ENCODE measurements at regions not wholly inside any gene's neighbourhood (a gene's known extent, or its start where the extent isn't known, plus 50 kb on each side); places are given as distances from the start of the nearest gene placed in this dataset.
A peak's percentile ranks its signal among the peaks of the same experiment; 100 is the strongest.

DNA sequence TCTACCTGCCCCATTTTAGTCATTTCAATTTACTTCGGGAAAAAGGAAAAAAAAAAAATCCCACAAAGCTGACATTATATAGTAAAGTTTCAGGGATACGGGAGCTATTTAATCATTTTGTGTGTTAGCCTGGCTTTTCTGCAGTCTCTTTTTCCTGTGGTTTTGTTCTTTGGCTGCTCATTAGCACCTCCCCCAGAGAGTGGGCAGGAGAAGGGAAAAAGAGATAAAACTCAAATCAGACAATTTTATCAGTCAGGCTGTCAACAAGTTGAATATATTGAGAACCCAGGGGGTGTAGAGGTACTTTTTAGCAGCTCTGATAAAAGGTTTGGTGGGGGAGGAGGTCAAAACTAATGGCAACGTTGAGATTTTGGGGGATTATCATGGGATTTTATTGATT lies 559.0 kb upstream of the PSMD7 start:
- DNase-seq, result no peak

DNA sequence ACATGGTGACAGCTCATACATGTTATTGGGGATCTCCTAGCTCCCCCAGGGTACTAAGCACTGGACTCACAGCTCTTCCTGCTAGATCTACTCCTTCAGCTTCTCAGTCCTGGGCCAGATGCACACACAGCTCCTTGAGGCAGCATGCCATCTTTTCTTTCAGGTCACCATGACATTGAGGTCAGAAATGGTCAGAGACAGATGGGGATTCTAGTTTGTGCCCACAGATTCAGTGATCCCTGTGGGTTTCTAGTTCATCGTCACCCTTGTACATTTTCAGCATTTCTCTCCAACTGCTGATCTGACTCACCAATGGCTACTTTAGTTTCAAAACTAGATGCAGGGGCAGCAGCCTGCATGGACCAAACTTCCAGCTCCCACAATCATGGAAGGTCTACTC lies 560.7 kb upstream of the PSMD7 start:
- DNase-seq, result no peak

DNA sequence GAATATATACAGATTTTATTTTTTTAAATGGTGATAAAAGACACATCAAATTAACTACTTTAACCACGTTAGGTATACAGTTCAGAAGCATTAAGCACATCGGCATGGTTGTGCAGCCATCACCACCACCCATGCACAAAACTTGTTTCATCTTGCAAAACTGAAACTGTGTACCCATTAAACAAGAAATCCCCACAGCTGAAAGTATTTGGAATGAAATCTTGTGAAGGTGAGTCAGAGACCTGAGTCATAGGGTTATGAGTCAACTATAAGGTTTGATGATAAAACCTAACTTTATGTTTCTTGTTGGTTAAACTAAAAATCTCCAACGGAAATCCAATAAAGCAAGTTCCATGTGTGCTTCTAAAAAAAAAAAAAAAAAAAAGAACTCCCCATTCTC lies 561.6 kb upstream of the PSMD7 start:
- peak; percentile 2 for DNase-seq

DNA sequence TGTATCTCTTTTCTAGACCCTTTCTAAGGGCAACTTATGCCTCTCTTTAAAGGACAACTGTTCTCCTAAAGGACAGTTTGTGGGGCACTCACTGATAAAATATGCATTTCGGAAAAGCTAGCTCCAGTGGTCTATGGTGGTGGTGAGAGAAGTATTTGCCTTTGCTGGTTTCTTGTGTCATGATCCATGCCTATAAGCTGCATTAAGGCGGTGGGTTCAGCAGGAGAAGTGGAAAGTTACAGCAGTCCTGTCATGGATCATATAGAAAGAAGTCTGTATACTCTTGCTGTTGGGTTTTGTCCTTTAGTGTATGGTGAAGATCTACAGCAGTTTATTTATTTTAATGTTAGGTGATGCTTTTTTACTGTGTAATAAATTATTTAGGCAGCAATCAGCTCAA lies 563.9 kb upstream of the PSMD7 start:
- no peak for DNase-seq

DNA sequence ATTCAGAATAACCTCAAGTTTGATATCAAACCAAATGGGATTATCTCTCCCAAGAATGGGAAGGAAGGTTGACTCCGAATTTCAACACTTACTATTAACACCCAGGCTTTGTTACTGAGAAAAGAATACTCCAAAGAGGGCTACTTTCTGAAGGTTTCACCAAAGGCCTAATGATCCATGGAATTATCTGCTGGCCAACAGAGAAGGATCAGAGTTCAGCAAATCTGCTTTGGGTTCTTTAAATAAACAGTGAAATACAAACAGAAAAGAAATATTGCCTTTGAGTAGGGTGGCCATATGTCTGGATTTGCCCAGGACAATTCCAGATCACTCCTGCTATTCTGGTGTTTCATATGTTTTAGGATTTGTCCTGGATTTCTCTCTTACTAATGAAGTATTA lies 564.5 kb upstream of the PSMD7 start:
- no peak for DNase-seq

DNA sequence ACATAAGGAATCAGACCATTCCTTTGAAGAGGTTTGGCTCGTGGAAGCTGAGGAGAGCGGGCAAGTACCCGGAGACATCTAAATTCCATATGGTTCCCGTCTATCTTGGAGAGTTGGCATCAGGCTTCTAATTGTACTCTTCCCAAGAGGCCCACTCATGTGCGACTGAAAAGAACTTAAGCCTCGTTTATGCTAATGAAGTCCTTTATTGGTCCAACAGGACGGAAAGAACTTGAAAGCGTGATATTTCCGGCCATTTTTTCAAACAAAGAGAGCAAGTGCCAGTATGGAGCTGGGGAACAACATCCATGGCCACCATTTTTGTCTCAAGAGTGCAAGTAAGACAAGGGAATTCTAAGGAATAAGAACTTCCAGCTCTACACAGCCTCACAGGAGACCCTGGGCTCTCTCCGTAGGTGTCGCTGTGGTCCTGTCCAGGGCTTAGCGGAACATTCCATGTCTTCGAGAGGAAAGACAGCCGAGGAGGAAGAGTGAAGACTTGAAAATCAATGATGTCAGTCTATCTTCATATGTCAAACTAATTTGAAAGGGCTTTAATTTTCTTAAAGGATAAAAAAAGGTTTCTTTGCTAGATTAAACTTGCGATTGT lies 566.0 kb upstream of the PSMD7 start:
- DNase-seq, result no peak

DNA sequence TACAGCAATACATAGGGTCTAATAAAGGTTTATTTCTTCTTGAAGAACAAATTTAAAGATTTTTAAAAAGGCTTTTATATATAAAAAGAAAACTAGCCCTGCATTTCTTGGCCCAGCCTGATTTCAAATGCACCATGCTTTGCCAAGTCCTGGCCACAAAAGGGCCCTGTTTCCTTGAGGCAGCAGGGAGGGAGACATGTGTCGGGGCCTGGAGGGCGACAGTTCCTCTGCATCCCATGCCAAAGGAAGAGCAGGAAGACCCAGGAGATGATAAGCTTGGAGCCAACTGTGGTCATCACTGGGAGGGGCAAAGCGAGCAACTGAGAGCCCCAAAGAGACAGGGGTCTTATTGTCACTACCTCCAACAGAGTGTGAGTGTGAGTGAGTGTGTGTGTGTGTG lies 571.5 kb upstream of the PSMD7 start:
- no peak for DNase-seq

DNA sequence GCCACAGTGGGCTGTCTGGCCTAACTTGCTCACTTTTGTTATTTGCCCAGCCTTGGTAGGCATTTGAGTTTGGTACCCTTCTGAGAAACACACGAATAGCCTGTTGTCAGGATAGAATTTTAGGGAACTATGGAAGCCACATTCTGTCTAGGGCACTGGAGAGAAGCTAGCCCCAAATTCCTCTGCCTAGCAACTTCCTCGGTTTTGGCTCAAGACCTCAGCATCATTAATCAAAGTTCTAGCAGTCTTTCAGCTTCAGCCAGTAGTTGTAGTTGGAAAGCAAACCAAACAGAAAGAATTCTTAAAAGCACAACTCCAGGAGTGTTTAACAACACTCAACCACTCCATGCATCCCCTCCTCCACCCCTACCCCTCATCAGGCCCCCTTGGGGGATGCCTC lies 572.1 kb upstream of the PSMD7 start:
- DNase-seq, result no peak

DNA sequence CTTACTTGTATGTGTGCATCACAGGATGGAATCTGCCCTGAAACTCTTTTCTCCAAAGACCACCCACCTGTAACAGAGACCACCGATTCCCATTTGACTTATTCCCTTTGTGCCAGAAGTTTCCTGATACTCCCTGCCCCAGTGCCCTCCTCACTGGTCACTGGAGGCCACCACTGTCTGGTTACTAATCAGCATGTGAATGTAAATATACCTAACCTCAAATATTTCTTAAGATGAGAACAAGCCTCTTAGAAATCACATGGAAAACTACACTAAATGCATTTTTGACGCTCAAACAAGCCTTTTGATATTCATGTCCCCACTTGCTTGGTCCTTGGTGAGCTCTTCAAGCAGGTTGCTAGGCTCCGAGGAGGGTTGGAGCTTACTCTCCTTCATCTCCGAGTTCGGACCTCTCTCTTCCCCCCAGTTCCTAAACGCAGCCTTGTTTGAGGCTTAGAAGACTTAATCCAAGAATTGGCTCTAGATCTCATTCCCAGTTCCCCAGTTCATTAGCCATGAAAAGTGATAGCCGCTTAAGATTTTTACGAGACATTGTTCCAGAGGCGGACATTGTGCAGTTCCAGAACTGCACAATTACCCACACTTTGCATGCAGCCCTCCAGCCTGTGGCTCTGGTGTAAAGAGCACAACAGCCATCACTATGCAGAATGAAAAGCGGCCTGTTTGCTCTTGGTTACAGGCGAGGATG lies 579.2 kb upstream of the PSMD7 start:
- DNase-seq, result no peak

DNA sequence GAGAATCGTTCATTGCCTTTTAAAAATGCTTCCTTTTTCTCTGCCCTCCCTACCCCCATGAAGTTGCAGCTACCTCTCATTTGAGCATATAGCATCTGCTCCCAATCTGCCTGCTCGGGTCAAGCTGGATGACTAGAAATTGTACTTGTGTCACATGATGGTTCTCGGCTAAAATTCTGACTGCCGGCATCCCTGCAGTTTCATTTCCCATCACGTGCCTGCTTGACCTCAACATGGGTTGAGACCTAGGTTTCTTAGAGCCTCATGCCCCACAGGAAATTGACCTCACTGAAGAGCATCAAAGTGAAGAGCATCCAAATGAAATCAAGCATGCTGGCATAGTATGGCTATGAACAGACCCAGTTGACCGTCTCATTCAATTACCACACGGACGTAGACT lies 581.6 kb upstream of the PSMD7 start:
- DNase-seq, result no peak

DNA sequence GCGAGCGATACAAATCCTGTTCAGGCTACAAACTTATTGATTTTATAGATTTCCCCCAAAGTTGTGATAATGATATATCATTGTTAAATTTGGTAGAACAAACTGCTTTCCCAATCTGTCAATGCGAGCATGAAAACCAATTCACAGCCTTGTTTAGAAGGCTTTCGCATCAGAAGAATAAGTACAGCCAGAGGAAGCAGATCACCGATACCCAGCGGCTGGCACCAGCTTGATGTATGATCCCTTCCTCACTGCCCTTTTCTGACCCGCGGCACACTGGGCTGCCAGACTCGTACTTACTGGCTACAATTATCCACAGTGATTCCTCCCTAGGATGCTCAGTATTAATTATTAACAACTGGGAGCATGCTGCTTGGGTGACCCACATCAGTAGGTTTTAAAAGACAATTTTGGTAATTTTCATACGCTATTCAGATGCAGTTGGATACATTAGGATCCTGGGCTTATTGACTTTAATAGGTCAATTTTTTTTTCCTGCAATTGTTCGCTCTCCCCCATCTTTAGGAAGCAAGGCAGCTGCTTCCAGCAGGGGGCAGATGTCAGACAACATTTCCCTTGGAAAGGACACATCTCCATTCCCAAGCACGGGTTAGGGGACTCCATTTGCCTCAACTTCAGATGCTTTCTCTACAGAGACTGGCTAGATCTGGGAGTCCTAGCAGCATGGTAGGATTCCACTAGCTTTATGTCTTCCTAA lies 582.7 kb upstream of the PSMD7 start:
- DNase-seq, result no peak

DNA sequence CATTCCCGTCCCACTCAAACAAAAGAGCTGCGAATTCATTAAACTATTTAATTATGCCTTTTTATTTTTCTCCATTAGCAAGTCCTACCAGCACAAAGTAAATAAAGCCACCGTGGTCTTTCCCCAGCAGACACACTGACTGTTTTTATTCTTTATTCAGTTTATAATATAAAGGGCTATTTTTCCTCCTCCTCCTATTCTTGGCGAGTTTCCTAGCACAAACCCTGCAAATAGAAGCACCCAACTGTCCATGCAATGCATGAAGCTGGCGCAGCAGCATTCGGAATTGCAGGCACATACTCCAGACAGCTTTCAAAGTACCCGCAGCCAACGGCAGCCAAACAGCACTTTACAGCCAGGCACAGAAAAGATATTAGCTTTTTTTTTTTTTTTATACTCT lies 583.4 kb upstream of the PSMD7 start:
- DNase-seq, result no peak

DNA sequence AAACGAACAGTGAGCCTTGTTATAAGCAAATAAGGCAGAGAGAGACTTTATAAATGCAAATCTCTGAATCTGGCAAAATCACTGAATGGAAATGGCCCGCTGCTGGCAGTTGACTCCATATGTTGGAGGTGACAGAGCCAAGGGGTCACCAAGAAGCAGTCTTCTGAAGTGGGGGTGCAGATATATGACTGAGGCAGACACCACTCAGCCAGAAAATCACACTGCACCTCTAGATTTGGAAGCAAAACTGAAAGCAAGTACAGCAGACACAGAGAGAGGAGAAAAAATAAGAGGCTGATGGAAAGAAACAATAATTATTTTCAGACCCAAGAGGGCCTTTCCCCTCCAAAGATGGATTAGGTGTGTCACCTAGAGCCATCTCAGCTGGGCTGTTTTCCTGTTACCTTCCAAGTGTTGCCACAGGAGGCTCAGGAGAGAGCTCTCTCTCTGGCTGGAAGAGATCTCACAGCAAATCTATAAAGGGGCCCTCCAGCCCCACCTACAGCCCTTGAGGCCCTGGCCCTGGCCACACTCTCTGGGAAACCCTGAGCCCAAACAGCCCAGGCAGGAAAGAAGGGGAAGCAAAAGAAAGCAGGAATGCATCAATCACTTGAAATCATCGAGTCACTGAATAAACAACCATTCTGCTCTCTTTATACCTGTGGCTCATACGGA lies 585.1 kb upstream of the PSMD7 start:
- no peak for DNase-seq

DNA sequence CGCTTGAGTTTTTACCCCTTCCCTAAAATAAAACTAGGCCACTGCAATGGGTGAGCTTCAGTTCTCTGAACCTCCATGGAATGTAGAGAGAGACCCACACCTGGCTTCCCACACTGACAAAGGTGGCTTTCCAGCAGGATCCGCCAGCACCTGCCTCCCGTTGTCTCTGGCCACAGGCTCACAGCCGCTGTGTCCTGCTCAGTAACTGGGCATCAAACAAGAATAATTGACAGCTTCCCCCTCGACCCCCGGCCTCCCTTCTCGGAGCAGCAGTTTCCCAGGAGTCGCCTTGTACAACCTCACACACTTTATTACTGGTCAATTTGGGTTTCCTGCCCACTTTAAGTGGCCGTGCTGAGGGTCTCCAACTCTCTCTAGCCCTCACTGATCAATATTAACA lies 586.1 kb upstream of the PSMD7 start:
- DNase-seq, result no peak

DNA sequence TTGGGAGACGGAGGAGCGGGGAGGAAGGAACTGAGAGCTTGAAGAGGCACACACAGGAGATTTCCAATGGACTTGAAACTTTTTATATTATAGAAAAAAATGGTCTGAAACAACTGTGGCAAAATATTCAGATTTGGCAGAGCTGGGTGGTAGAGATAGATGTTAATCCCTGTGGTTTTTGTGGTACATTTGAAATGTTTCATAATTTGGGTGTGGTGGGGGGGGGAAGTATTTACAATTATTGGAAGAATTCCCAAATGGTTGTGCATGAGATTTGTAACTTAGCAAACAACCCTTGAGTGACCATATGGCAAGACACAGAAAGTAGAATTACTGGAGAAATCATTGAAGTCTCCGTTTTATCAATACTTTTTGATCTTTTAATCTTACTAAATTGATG lies 588.8 kb upstream of the PSMD7 start:
- no peak for DNase-seq

DNA sequence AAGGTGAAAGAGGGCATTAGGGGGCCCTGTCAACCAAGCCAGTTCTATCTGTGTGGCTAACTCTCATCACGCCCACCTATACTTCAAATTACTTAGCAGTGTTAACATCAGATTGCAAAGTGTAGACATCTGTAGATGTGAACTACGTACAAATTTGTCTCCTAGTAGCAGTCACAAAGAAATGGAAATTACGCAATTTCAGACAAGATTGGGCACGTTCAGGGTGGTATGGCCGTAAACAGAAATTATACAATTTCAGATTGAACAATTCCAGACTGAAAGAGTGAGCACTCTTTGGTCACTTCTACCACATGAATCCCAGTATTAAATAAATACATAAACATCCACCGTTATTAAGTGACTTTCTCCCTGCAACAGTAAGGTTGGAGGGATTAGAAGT lies 592.7 kb upstream of the PSMD7 start:
- no peak for DNase-seq

DNA sequence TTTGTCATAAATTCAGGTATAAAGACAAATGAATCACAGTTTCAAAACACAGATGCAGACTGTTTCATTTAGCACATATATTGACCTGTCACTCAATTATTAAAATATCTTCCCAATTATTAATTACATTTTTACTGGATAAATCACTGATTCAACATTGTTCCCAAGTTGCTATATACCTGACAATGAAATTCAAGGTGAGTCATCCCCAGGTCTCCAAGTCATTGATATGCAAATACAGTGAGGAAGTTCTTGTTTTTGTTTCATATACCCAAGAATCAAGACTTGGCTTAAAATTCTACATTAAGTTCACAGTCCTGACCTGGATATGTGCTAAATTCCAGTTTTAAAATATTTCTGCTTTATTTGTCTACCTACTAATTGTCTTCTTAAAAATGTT lies 599.3 kb upstream of the PSMD7 start:
- no peak for DNase-seq

DNA sequence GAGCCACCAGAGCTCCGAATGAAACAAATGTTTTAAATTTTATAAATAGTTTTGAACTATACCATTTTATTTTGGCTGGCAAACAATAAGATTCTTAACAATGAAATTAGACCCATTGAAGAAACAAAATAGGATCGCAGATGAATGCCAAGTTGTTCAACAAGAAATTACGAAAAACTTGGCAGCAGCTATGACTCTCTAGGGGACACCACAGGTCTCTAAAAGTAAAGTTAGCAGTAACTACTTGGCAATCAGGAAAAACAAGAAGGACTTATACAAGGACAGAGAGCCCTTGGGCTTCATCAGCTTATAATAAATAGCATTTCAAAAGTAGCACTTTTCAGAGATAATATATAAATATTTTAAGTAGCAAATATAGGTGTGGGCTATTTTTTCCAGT lies 603.8 kb upstream of the PSMD7 start:
- DNase-seq, result no peak

DNA sequence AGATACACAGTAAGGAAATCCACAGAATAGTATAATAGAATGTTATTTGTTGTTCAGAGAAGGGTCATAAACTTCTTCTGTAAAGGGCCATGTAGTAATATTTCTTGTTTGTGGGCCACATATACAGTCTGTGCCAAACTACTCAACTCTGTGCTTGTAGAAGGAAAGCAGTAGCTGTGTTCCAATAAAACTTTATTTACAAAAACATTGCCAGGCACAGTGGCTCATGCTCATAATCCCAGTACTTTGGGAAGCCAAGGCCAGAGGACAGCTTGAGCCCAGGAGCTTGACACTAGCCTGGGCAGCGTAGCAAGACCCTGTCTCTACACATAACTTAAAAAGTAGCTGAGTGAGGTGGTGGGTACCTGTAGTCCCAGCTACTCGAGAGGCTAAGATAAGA lies 612.8 kb upstream of the PSMD7 start:
- DNase-seq, result no peak

DNA sequence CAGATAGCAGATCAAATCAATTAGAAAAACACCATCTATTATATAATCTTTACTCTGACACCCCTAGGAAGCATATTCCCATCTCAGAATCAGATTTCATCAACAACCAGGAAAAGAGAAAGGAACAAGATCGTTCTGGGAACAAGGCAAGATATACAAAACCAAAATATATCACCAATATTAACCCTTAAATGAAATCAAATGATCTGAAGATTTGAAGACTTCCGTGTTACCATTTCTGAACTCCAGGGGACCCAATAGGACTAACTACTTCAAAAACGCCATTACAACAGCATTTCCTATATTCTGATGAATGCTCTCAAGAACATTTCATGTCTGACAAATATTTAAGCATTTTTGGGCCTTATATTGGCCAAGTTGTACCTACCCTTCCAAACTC lies 624.2 kb upstream of the ZFHX3 start:
- no peak for DNase-seq

DNA sequence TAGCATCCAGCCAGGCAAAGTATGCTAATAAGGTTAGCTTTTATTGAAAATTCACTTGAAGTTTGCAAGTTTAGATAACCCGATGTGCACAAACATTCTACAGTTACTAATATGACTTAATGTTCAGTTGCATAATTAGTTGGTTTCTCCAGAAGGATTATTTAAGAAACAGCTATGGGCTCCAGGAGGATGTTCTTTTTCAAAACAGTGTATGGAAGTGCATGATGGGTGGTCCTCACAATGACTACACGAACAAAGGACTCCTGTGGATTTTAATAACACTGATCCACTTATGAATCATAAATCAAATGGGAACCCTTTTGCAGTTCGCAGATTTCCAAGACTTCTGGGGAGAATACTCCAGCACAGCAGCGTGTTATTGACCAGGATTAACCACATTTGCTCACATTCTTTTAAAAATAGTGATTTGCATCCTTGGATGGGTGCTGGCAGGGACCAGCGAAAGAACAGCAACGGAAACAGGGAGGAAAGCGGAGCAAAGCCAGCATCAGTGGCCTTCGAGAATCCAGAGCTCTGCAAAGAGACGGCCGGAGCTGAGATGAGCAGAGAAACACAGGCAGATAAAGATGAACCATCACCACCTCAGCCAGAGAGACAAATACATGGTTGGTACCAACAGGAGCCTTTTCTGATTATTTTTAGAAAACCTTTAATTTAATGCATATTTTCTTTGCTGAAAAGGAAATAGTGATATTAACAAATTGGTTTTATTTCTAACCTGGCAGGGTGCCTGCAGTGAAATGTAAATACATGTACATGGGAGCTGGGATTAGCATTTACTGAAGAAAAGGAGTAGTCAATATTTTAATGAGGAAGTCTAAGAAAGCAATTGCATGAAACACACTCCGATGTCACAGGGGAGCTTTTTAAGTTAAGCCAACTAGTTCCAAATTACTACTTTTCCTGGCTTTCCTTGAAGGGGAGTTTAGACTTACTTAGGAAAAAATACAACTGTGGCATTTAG lies 623.2 kb upstream of the ZFHX3 start:
- DNase-seq, result no peak

DNA sequence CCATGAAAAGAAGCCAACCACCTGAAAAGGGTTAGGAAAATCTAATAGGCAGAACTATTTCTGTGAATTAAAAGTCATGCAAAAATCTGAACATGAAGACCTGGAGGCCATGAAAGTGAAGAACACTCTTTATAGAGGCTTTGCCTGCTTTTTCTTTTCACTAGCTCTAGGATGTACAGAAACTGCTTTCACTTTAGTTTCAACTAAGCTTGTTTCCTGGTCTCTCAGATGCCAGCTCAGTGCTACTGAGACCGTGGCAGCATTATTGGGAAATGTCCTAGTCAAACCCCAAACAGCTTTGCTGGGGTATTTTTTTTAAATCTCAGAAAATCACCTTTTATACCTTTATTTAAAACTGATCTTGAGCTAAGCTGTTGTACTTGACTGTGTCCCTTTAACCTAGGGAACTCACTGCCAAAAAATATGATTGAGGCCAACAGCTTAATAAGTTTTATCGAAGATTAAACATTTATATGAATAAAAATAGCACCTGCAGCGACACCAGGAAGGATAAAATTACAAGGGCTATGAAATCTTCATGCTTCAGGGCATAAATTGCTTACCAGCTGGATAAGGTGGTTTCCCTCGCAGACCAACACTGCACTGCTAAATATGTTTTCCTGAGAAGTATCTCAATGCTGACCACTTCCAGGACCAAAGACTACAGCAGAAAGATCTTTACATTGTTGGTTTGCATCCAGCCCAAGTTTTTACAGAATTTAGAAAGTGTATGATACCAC lies 621.8 kb upstream of the ZFHX3 start:
- no peak for DNase-seq

Measured in inflammatory macrophage treated with lipopolysaccharide for 4 hours (primary cell).